Ascending aorta (tissue), 2 donors: ENCODE measurements at regions not wholly inside any gene's neighbourhood (a gene's known extent, or its start where the extent isn't known, plus 50 kb on each side); places are given as distances from the start of the nearest gene placed in this dataset.

Experiments used
- DNase-seq, 2 donors: peaks; one replicate each; pipeline ENCODE4 v3.0.0-alpha.2; 2019; ENCODE audit warnings: low spot score in 2 of 2
- H3K27ac ChIP-seq, 2 donors: fragments of 200-600 bp; sonication (generic); one replicate each; pipeline ENCODE4 v1.5.1; 2016 to 2017; ENCODE audit warnings: mild to moderate bottlenecking in 1 of 2
- H3K27me3 ChIP-seq: fragments of 200-600 bp; sonication (generic); one replicate; pipeline ENCODE4 v1.5.1; 2017
- H3K36me3 ChIP-seq, 2 donors: fragments of 200-600 bp; sonication (generic); one replicate each; pipeline ENCODE4 v1.5.1; 2016
- H3K4me1 ChIP-seq, 2 donors: fragments of 200-600 bp; sonication (generic); one replicate each; pipeline ENCODE4 v1.5.1; 2016 to 2017; ENCODE audit warnings: mild to moderate bottlenecking in 1 of 2
- H3K4me3 ChIP-seq, 2 donors: fragments of 200-600 bp; sonication (generic); one replicate each; pipeline ENCODE4 v1.5.1; 2016 to 2017; ENCODE audit warnings: mild to moderate bottlenecking in 1 of 2
- H3K9me3 ChIP-seq, 2 donors: fragments of 200-600 bp; sonication (generic); one replicate each; pipeline ENCODE4 v1.5.1; 2016
- intact Hi-C: fragments of 100-400 bp; cut with DNase I; formaldehyde crosslinking; loops from one replicate; pipeline ENCODE4 v1.15.1; 2023
- TF ChIP-seq, protein P1 (sequence below), 3 experiments: fragments of 200-600 bp in 2 of 3; fragments of 450-650 bp in 1 of 3; sonication (generic) in 2 of 3; IDR thresholded peaks; one replicate each; pipeline ENCODE4 v1.5.1; 2016 to 2019; ENCODE audit warnings: antibody characterized with exemption in 3 of 3, mild to moderate bottlenecking in 1 of 3, moderate library complexity in 1 of 3

DNA sequence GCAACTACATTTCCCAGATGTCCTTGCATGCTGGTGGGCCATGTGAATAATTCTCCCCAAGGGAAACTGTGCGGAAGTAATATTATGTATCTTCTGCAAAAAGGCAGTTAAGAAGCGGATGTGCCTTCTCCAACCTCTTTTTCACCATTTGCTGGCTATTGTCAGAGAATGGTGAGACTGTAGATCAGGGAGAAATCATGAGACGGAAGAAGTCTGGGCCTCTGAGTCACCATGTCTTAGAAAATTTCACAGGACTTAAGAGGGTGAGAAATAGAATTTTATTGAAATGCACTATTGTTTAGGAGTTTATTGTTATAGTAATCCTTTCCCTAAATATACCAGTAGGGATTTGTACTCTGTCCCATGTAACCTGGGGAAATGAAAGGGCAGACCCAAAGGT, 298.7 kb upstream of the ZC3H12C start:
- TF ChIP-seq, protein P1, sequence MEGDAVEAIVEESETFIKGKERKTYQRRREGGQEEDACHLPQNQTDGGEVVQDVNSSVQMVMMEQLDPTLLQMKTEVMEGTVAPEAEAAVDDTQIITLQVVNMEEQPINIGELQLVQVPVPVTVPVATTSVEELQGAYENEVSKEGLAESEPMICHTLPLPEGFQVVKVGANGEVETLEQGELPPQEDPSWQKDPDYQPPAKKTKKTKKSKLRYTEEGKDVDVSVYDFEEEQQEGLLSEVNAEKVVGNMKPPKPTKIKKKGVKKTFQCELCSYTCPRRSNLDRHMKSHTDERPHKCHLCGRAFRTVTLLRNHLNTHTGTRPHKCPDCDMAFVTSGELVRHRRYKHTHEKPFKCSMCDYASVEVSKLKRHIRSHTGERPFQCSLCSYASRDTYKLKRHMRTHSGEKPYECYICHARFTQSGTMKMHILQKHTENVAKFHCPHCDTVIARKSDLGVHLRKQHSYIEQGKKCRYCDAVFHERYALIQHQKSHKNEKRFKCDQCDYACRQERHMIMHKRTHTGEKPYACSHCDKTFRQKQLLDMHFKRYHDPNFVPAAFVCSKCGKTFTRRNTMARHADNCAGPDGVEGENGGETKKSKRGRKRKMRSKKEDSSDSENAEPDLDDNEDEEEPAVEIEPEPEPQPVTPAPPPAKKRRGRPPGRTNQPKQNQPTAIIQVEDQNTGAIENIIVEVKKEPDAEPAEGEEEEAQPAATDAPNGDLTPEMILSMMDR (IDR thresholded peaks at IDR 0.05): no peak
- H3K27ac ChIP-seq: no peak overlapping the region

DNA sequence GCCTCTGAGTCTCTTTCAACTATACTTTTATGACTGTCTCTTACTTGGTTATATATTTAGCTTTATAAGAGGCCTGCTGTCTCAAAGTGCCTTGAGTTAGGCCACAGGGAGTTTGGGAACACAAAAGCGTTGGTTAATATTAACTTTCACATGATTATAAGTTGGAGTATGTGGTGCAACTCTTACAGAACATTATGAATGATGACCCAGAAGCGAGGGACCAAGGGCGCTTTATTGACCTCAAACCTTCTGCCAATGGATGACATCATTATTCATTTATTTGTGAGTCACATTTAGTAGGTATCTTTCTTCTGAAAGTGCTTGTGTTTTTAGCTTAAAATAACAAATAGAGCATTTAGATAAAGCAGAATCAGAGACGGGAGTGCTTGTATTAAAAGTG, 298.0 kb upstream of the ZC3H12C start:
- TF ChIP-seq, protein P1 (IDR thresholded peaks at IDR 0.05): no peak
- Histone ChIP-seq H3K9me3 (no peaks in the 10 kb centered on the region), H3K4me1 (no peaks in the 10 kb centered on the region), H3K36me3 (no peaks in the 10 kb centered on the region), H3K27ac (no peak overlapping the region), H3K27me3 (no peaks in the 10 kb centered on the region), H3K4me3 (no peak overlapping the region)
- intact Hi-C loops: no loop called here
- no peak for DNase-seq

More for the DNA sequence above, 298.7 kb upstream of the ZC3H12C start:
- Histone ChIP-seq H3K4me1 (no peaks in the 10 kb centered on the region), H3K4me3 (no peak overlapping the region), H3K9me3 (no peaks in the 10 kb centered on the region), H3K36me3 (no peaks in the 10 kb centered on the region), H3K27me3 (no peaks in the 10 kb centered on the region)
- no peak for DNase-seq
- intact Hi-C loops: no loop called here

DNA sequence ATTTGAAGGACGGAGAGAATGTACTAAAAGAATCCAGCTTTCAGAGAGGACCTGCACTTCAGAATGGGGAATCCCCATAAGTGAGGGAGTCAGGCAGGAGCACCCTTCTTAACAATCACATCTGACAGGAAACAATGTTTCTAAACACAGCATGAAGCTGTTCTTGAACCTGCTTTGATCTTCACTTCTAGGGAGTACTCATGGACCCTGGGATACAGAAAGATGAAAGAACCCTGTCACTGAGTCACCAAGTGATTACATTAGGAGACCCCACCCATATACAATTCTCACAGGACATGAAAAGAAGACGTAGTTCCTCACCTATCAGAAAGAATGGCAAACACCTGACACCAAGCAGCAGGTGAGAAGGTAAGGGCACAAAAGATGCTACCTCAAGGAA, 296.9 kb upstream of the ZC3H12C start:
- Histone ChIP-seq H3K27ac (no peak overlapping the region), H3K4me3 (no peak overlapping the region), H3K27me3 (no peaks in the 10 kb centered on the region), H3K4me1 (no peaks in the 10 kb centered on the region), H3K9me3 (no peaks in the 10 kb centered on the region), H3K36me3 (no peaks in the 10 kb centered on the region)
- TF ChIP-seq, protein P1 (IDR thresholded peaks at IDR 0.05): no peak
- DNase-seq: no peak
- intact Hi-C loops: no loop called here

DNA sequence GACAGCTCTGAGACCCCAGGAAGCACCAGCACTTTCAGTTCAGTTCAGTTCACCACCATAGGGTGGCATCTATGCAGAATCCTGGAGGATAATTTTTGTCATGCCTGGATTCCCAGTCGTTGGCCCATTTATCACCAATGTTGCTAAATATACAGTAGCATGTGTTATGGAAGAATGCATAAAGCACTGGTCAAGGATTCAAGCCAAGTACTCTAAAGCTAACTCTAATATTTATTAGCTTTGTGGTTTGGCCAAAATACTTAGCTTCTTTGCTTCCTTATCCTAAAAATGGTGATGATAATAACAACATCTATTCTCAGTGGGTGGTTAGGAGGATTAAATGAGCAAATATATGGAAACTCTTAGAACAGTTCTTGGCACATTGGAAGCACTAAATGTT, 294.7 kb upstream of the ZC3H12C start:
- Histone ChIP-seq H3K36me3 (no peaks in the 10 kb centered on the region), H3K27ac (no peak overlapping the region), H3K9me3 (no peaks in the 10 kb centered on the region), H3K27me3 (no peaks in the 10 kb centered on the region), H3K4me3 (no peak overlapping the region), H3K4me1 (no peaks in the 10 kb centered on the region)
- intact Hi-C loops: no loop called here
- TF ChIP-seq, protein P1 (IDR thresholded peaks at IDR 0.05): no peak
- DNase-seq: no peak

DNA sequence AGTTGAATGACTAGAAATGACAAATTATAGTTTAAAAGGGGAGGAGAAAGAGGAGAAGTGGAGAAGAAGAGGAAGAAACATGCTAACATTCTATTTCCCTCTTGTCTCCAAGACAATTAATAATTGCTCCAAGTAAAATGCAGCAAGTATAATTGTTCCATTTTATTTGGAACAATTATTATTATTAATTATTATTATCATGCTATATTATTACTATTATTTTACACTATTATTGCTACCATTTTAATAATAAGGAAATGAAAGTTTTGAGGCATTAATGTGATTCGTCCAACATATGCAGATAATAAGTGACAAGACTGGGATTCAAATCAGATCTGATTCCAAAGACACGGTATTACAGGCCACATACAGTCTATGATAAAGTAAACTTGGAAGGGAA, 293.6 kb upstream of the ZC3H12C start:
- TF ChIP-seq, protein P1 (IDR thresholded peaks at IDR 0.05): no peak
- H3K9me3 ChIP-seq: no peaks in the 10 kb centered on the region
- H3K4me3 ChIP-seq: no peak overlapping the region
- no peaks in the 10 kb centered on the region for H3K36me3 ChIP-seq
- DNase-seq: no peak
- H3K4me1 ChIP-seq: no peaks in the 10 kb centered on the region
- no peak overlapping the region for H3K27ac ChIP-seq
- H3K27me3 ChIP-seq: no peaks in the 10 kb centered on the region
- intact Hi-C loops: no loop called here

DNA sequence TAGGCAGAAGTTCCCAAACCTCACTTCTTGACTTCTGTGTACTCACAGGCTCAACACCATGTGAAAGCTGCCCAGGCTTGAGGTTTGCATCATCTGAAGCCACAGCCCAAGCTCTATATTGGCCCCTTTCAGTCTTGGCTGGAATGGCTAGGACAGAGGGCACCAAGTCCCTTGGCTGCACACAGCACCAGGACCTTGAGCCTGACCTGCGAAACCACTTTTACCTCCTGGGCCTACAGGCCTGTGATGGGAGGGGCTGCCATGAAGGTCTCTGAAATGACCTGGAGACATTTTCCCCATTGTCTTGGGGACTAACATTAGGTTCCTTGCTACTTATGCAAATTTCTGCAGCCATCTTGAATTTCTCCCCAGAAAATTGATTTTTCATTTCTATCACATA, 288.3 kb upstream of the ZC3H12C start:
- Histone ChIP-seq H3K27me3 (no peaks in the 10 kb centered on the region), H3K4me3 (no peak overlapping the region), H3K9me3 (no peaks in the 10 kb centered on the region), H3K36me3 (no peaks in the 10 kb centered on the region), H3K27ac (no peak overlapping the region), H3K4me1 (no peaks in the 10 kb centered on the region)
- intact Hi-C loops: no loop called here
- DNase-seq: no peak
- TF ChIP-seq, protein P1 (IDR thresholded peaks at IDR 0.05): no peak
